Esophagus squamous epithelium (tissue), 4 donors: ENCODE measurements at regions not wholly inside any gene's neighbourhood (a gene's known extent, or its start where the extent isn't known, plus 50 kb on each side); places are given as distances from the start of the nearest gene placed in this dataset.

Source experiments
- POLR2A ChIP-seq, 4 donors: fragments of 450-650 bp; IDR thresholded peaks; one replicate each; pipeline ENCODE4 v1.6.1; 2017; ENCODE audit warnings: antibody characterized with exemption in 4 of 4, mild to moderate bottlenecking in 4 of 4, moderate library complexity in 3 of 4
- TF ChIP-seq, protein P1 (sequence below), 6 experiments: fragments of 450-650 bp in 4 of 6; fragments of 200-600 bp in 2 of 6; sonication (generic) in 2 of 6; IDR thresholded peaks; one replicate each; pipeline ENCODE4 v1.5.1; 2016 to 2019; ENCODE audit warnings: antibody characterized with exemption in 6 of 6, mild to moderate bottlenecking in 4 of 6, moderate library complexity in 4 of 6

DNA sequence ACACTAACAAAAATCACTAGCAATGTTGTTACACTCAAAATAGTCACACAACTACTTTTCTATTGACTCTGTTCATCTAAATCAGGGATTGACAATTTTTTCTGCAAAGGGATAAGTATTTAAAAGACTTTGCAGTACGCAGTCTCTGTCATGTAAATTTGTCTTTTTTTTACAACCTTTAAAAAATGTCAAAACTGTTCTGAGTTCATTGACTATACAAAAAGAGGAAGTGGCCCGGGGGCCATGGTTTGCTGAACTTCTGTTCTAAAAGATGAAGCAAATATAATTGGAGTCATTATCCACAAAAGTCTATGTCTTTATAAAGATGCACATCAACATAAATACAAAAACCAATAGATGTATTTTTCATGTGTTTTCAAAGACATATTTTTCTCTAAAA is 1310.3 kb downstream of the RPA4 start:
- TF ChIP-seq, protein P1, sequence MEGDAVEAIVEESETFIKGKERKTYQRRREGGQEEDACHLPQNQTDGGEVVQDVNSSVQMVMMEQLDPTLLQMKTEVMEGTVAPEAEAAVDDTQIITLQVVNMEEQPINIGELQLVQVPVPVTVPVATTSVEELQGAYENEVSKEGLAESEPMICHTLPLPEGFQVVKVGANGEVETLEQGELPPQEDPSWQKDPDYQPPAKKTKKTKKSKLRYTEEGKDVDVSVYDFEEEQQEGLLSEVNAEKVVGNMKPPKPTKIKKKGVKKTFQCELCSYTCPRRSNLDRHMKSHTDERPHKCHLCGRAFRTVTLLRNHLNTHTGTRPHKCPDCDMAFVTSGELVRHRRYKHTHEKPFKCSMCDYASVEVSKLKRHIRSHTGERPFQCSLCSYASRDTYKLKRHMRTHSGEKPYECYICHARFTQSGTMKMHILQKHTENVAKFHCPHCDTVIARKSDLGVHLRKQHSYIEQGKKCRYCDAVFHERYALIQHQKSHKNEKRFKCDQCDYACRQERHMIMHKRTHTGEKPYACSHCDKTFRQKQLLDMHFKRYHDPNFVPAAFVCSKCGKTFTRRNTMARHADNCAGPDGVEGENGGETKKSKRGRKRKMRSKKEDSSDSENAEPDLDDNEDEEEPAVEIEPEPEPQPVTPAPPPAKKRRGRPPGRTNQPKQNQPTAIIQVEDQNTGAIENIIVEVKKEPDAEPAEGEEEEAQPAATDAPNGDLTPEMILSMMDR (IDR thresholded peaks at IDR 0.05): no peak
- no peak for TF ChIP-seq POLR2A (IDR thresholded peaks at IDR 0.05)
